Superior temporal gyrus (tissue), 1 donor: ENCODE measurements at regions not wholly inside any gene's neighbourhood (a gene's known extent, or its start where the extent isn't known, plus 50 kb on each side); places are given as distances from the start of the nearest gene placed in this dataset.
"Not testable (repeated sequence)": the region's sequence is repeated elsewhere in the genome, so short reads cannot be mapped to it uniquely, and the experiment has no call there.

ENCODE experiments used
- DNase-seq: peaks from one replicate; pipeline ENCODE4 v3.0.0-alpha.2; 2016; ENCODE audit errors: extremely low spot score

DNA sequence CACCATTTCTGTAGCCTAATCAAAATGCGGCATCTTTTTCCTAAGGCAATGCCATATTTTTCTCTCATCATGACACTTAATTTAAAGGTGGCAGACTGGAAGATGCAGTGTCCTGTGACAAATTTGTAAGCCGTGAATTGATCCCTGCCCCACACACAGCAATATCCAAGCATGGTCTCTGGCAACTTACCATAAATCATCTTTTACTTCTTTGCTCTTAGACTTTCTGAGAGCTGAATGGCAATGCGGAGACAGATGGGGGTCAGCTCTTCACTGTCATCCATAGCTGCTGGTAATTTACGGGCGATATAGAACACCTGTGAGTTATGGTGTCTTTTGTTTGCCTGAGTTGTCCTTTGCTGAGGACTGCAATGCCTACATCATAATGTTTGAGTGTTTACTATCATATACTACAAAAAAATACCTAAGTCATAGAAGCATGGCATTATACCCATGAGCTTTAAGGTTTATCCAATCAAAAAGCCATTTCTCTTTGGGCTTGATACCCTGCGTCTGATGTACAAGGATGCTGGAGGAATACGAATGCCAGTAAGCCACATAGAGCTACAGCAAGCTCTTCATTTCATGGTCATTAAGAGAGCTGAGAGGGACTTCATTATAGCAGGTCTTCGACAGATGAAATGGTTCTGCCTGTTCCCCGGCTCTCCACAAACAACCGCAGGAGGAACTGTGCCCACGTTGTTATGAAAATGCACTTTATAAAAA lies 148.1 kb downstream of the TRIML1 start:
- no peak for DNase-seq

DNA sequence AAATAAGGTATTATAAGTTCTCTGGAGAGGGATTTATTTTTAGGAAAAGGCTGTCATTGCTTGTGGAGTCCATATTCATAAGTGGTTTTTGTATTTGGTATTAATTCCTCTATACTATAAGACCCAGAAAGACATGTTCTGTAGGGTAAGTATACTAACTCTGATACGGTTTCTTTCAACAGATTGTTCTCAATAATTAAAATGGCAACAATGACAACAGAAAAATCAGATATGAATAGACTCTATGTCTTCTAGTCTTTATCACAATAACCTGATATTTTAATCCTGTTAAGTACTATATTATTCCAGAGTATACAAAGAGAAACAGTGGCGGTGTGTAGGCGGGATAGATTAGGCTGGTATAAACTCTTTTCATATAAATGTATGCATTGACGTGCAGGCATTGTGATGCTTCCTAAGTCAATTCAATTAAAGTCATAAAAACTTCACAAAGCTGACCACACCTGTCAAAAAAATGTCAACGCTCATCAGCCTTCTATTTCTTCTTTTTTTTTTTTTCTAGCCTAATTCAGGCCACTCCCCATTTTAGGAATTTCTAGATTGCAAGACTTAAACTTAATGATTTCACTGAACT lies 150.4 kb downstream of the TRIML1 start:
- no peak for DNase-seq

DNA sequence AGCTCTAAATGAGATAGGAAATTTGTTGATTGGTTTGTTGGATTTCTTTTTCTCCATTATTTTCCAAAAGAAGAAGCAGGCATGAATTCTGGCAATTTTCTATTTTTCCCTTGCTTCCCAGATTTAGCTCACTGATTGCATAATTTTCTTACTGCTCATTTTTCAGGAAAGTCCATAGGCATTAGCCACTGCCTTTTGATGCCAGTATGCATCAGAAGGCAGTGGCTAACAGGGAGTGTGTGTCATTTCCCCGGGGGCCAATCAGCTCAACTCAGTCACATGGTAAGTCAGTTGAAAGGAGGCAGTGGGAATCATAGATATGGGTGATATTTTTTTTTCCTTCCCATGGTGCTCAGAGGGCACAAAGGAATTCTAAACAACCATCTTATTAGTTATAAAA lies 156.7 kb downstream of the TRIML1 start:
- no peak for DNase-seq

DNA sequence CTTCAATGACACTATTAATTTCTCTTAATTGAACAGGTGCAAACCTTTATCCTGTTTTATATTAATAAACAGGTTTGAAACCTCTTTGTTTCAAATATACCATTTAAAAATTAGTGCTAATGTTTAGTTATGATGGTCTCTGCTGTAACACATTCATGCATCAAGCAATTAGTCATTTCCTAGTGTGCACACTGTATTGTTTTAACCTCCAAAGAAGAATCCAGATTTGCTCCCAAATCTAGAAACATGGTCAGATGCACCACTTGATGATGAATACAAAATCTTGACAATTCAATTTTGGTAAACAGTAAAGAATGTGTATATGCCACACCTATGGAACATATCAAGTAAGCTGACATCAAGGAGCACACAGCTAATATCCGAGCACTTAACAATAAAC lies 157.1 kb downstream of the TRIML1 start:
- no peak for DNase-seq

DNA sequence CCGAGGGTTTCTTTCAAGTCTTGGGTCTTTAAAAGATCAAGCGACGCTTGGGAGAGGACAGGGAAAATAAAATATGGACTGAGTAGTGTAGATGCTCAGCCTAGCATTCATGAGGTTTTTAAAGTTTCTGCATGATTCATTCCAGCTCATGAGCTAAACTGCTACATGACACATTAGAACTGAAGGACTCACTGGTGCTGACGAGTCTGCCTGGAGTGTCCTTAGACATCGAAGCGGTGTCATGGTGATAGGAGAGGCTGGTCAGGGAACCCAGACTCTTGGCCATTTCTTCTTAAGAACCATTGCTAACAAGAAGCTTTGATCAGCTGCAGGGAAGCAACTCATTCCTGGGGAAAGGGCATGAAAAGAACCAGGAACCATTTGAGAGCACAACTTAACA lies 158.6 kb downstream of the TRIML1 start:
- no peak for DNase-seq

DNA sequence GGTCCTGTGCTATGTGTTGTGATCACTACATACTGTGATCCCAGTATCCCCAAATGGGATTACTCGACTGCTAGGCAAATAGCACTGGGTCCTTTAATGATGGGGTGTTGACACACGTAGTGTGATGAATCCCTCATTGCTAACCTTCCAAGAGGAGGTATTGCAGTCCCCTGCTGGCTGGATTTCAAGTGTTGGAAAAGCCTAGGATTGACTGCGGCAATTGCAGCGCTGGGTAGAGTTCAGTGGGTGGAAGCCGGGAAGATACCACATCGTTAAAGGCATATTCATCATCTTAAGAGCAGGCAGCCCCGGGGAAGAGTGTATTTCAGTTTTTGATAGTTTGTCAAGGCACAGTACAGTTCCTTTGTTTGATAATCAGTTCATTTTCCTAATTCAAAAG lies 159.9 kb downstream of the TRIML1 start:
- DNase-seq, result no peak

DNA sequence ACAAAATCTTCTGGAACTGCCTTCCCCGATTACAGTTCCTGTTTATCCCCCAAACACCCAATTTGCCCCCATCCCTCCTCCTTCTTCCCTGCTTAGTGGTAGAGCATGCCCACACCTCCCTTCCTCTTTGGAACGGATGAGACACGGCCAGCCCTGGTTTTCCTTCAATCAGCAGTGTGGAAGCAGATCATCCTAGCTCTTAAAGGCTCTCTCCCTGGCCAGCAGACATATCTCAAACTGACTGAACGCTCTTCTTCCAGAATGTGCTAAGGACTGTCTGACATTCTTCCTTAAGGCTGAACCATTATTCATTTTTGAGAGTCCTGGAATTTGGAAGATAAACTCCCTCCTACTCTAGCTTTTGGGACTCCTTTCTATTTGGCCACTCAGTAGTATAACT lies 161.1 kb downstream of the TRIML1 start:
- DNase-seq, result no peak

DNA sequence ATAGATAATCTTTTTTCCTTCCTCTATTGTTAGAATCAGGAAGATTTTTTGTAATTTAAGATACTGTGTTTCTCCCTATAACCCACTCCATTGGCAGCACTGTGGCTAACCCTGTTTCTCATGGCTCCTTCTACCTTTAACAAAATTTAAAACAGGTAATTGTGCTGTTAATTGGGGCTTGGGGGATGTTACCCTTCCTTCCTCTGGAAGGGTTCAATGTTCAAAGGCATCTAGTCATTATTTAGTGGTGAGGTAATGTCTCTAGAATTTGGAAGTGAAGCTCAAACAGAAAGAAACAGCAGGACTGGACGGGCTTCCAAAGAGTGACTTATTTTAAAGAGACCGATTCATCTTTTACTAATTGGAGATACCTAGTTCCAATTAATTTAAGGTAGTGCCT lies 166.4 kb downstream of the TRIML1 start:
- no peak for DNase-seq

DNA sequence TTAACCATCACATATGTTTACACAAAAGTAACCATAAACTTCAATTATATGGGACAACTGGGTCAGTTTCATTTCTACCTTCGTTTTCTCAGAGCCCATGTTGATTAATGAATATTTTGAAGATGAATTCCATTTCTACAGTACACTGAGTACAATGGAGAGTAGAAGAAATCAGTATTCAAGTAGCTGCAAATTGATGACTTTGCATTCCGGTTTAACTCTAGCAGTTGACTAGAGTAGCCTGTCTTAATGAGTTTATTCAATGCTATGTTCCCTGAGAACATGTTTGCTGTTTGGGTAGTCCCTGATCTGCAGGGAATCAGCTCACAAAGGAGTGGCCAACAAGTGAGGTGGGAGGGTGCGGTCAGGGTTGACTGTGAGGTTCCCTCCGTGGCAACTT lies 168.3 kb downstream of the TRIML1 start:
- DNase-seq, result no peak

DNA sequence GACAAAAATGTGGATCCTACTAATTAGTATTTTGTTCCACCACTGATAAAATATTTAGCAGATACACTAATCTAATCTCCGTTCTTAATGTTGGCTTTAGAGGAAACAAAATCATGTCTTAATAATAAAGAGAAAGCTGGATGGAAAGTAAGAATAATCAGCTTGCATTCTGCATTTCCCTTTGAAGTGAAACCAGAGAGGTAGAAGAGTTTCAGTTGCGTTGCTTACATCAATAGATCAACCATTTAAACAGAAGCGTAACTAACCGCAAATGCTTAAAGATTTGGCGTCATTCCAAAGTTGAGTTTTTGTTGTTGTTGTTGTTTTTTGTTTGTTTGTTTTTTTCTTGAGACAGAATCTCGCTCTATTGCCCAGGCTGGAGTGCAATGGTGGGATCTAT lies 168.9 kb downstream of the TRIML1 start:
- DNase-seq, result no peak

DNA sequence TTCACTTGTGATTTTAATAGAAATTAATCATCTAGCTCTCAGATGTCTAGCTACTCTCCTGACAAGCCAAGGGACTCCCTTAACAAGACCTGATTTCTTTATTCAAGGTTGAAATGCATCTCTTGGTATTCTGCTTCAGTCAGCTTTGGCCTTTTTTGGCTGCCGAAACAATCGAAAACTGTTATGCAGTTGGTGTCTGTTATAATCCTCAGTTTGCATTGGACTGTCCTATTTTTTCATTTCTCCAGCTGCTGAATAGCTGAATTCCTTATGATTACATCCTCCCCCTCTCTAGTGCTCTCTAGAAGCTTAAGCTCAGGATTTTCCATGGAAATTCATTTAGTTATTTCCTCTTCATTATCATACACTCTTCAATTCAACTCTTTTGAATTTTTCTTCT lies 177.2 kb downstream of the TRIML1 start:
- DNase-seq, result no peak

DNA sequence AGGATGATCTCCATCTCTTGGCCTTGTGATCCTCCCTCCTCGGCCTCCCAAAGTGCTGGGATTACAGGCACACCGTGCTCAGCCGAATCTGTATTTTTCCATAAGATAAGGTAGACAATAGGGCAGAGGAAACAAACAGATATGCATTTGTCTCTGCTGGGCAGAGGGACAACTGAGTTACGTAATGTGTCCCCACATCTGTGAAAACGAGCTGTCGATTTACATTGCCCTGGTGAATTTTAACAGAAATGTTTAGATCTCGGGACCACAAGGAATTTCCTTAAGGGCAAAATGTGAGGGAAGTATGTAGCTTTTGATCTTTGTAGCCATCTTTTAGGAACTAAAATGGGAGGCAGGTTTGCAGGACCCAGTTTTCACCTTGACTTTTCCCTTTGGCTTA lies 189.7 kb downstream of the TRIML1 start:
- DNase-seq, result no peak

DNA sequence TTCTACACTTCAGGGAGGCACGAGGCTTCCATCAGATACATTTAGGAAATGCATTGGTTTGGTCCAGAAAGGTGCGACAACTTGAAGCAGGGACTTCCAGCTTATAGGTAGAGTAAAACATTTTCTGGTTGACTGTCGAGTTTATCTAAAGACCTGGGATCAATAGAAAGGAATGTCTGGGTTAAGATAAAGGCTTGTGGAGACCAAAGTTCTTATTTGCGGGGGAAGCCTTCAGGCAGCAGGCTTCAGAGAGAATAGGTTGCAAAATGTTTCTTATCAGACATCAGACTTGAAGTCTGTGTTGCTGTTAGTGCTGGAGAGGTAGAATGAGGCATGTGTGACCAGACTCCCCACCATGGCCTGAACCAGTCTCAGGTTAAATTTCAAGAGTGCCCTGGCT lies 190.3 kb downstream of the TRIML1 start:
- DNase-seq, result no peak

DNA sequence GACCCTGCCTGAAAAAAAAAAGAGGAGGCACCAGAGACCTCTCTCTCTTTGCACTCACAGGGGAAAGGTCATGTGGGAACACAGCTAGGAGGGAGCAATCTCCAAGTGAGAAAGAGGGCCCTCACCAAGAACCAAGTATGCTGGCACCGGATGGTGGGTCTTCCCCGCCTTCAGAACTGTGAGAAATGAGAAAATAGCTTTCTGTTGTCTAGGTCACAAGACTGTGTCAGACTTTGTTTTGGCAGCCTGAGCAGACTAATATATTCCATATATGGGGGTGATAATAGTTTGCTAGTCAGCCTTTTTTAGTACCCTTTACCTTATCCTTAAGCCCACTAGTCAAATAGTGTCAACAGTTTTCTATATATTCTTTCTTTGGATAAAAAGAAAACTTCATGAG lies 193.0 kb downstream of the TRIML1 start:
- DNase-seq, result no peak

DNA sequence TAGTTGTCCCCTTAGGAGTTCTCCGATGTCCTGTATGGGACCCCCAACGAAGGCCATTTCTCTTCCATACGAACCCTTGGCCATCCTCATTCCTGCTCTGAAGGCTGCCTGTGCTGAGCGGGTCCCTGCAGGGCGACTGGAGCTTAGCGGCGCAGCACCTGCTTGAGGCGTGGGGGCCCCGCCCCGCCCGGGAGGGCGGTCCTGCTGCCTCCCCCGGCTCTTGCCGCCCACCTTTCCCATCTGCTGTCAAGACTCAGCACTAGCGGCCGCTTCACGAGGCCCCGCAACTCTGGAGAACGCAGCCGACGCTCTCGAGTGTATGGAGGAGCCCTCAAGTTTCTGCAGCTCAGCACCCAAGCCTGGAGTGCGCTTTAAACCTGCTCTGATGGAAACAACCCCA lies 197.7 kb downstream of the TRIML1 start:
- no peak for DNase-seq

DNA sequence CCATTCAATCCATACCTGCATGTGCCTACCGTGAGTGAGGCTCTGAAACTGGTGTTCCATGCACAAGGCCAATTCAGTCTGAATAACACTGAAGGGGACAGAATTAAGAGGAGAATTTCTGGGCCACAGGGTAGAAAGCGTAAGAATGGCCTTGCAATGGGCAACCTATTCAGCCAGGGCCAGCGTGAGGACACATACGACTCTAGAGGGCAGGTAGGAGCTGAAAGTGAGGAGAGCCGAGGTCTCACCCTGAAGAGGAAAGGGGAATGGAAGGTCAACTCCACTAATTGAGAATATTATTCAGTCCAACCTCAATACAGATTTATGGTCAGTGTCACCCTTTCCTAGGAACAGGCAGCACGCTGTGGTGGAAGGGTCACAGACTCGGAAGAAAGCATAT lies 202.2 kb downstream of the TRIML1 start:
- DNase-seq, result no peak

DNA sequence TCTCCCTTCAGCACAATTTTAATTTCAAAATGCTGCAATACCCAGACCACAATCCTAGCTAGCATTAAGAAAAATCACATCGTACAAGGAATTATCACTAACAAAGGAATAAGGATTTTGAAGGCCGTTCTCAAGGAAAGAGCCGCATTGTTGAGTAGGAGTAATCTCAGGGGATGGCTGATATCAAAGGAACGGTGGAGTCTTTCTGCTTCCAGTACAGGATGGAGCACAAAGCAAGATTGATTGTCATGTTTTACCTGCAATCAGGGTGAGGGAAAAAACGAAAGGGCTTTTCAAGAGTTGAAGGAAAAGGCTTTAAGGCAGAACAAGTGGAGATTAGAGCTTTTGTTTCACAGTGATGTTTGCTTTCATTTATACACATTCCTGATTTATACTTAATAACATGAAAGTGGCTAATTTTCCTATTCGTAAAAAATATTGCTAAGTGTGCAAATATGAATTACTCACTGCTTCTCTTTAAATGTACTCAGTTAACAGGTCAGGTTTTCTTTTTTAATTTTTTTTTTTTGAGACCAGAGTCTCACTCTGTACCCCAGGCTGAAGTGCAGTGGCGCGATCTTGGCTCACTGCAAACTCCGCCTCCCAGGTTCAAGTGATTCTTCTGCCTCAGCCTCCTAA lies 207.0 kb downstream of the TRIML1 start:
- no peak for DNase-seq

DNA sequence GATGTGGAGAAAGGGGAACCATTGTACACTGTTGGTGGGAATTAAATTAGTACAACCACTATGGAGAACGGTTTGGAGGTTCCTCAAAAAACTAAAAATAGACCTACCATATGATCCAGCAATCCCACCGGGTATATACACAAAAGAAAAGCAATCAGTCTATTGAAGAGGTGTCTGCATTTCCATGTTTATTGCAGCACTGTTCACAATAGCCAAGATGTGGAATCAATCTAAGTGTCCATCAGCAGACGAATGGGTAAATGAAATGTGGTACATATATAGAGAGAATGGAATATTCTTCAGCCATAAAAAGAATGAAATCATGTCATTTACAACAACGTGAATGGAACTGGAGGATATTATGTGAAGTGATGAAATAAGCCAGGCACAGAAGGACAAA lies 208.1 kb downstream of the TRIML1 start:
- DNase-seq, result no peak

DNA sequence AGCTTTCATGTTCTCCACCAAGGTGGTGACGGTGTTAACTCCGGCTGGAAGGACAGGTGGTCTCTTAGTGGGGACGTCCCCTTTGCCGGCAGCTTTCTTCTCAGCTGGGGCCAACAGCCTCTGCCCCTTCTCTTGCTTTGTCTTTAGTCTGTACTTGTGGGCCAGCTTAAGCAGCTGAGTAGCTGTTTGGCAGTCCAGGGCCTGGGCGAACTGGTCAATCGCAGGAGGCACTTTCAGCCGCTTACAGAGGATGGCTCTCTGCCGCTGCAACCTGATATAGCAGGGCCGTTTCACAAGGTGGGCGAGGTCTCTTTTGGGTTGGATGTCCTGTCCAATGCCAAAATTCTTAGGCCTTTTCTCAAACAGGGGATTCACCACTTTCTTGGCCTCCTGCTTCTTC lies 210.3 kb downstream of the TRIML1 start:
- not testable (repeated sequence) for DNase-seq

DNA sequence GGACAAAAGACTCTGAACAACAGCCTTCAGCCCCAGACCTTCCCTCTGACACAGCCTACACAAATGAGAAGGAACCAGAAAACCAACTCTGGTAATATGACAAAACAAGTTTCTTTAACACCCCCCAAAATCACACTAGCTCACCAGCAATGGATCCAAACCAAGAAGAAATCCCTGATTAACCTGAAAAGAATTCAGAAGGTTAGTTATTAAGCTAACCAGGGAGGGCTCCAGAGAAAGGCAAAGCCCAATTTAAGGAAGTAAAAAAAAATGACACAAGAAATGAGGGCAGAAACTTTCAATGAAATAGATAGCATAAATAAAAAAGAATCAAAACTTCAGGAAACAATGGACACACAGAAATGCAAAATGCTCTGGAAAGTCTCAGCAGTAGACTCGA lies 224.0 kb downstream of the TRIML1 start:
- no peak for DNase-seq

DNA sequence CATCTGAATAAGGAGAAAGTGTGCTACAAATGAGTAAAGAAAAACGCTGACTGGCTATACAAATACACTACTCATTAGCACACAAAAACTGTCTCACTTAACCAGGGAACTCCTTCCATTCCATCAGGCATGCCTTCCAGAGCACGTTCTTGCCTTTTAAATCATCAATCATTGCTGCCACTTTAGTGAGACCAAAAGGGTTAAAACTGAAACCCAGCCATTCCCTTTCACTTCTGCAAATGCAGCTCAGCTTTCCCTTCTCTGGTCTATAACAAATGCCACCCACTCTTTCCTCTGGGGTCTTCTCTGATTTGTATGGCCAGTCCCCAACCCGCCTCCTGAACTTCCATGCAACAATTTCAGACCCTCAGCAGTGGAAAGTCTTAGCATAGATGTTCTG lies 231.5 kb downstream of the TRIML1 start:
- no peak for DNase-seq

DNA sequence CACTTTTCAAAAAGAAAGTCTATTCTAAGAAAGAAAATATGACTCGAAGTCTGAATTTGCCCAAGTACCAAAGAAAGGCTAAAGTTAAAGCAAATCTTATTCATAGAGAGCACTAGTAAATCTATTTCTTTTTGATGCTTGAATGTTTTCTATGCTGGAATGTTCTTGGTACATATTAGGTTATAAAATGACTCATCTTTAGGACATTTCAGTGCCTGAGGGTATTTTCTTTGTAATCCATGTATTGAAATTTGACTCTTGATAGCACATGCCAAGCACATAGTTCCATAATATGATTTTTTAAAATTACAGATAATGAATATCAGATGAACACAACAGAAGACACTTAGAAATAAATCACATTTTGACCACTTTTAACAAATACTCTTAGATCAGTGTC lies 232.8 kb downstream of the TRIML1 start:
- DNase-seq, result no peak

DNA sequence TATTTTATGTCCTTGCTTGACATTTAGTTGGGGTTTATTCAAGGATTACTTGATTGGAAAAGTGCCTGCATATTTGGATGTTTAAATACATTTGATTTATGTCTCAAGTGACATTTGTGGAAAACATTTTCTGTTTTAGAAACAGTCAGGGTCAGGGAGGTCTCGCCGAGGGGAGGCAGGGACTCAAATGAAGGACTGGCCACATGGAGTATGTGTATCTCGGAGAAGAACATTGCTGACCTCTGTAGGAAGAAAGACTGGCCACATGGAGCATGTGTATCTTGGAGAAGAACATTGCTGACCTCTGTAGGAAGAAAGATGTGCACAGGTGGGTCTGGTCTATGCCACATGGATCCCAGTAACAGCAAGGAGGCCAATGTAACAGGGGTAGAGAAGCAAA lies 233.6 kb downstream of the TRIML1 start:
- no peak for DNase-seq

DNA sequence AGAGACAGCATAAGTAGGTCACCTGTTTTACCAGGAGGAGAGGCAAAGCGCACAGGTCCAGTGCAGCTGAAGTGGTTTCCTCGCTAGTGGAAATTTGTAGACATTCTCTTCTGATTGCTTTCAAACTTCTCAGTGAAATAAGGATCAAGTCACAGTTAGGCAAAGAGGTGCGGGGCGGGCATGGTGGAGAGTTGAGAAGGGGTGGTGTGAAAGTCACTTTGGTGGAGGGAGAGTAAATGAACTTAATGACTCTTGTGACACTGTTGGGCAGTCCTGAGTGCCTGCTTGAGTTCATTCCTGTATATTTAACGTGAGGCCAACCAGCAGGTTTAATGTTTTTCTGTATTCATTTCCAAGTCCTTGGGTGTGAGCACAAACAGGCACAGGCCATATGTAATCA lies 235.6 kb downstream of the TRIML1 start:
- no peak for DNase-seq
